ENCODE measurements at regions not wholly inside any gene's neighbourhood (a gene's known extent, or its start where the extent isn't known, plus 50 kb on each side); places are given as distances from the start of the nearest gene placed in this dataset.

GRCh38 chr10:52883996-52884871, 111.7 kb upstream of the MBL2 start:
- no peak overlapping the region for H3K27ac Mint-ChIP-seq
- H3K4me1 Mint-ChIP-seq, result no peaks in the 10 kb centered on the region
- peaks cover 2 to 23% (median 16%) of the 10 kb centered on the region in 5 donors for H3K9me3 Mint-ChIP-seq
- no peak overlapping the region for H3K27ac ChIP-seq (ENCODE audit: low read depth, low read length)
- no peaks in the 10 kb centered on the region for H3K27me3 Mint-ChIP-seq
- no peaks in the 10 kb centered on the region for H3K27me3 ChIP-seq (ENCODE audit: insufficient read depth, low read length, poor library complexity, severe bottlenecking)
- no peak for DNase-seq
- no peaks in the 10 kb centered on the region for H3K36me3 Mint-ChIP-seq
- no peak overlapping the region for H3K4me3 Mint-ChIP-seq
- no peaks in the 10 kb centered on the region for H3K9me3 ChIP-seq (ENCODE audit: low read length)
- POLR2A ChIA-PET, result no interaction called here
- H3K4me3 ChIP-seq (ENCODE audit: low read length), result no peak overlapping the region
- no peaks in the 10 kb centered on the region for H3K4me1 ChIP-seq (ENCODE audit: insufficient read depth, low read length)
- CTCF ChIA-PET, result interaction anchor here (1.2 kb wide), 1 partner anchor 9 kb away, joined by 3 read pairs; no protein-coding TSS in a partner anchor
- H3K36me3 ChIP-seq (ENCODE audit: insufficient read depth, low read length), result no peaks in the 10 kb centered on the region

GRCh38 chr10:52879091-52879807, 106.7 kb upstream of the MBL2 start:
- Histone ChIP-seq H3K4me3 (ENCODE audit: low read length) (no peak overlapping the region), H3K4me1 (ENCODE audit: insufficient read depth, low read length) (no peaks in the 10 kb centered on the region), H3K9me3 (ENCODE audit: low read length) (no peaks in the 10 kb centered on the region), H3K27me3 (ENCODE audit: insufficient read depth, low read length, poor library complexity, severe bottlenecking) (no peaks in the 10 kb centered on the region), H3K36me3 (ENCODE audit: insufficient read depth, low read length) (no peaks in the 10 kb centered on the region), H3K27ac (ENCODE audit: low read depth, low read length) (no peak overlapping the region)
- Mint-ChIP-seq H3K36me3 (no peaks in the 10 kb centered on the region), H3K27me3 (no peaks in the 10 kb centered on the region), H3K27ac (no peak overlapping the region), H3K4me3 (no peak overlapping the region), H3K9me3 (peaks cover 4 to 28% (median 14%) of the 10 kb centered on the region in 5 donors), H3K4me1 (no peaks in the 10 kb centered on the region)
- no peak for DNase-seq
- ChIA-PET POLR2A (interaction anchor here (0.6 kb wide), 1 partner anchor 127 kb away, joined by 3 read pairs; no protein-coding TSS in a partner anchor), CTCF (no interaction called here)

DNA sequence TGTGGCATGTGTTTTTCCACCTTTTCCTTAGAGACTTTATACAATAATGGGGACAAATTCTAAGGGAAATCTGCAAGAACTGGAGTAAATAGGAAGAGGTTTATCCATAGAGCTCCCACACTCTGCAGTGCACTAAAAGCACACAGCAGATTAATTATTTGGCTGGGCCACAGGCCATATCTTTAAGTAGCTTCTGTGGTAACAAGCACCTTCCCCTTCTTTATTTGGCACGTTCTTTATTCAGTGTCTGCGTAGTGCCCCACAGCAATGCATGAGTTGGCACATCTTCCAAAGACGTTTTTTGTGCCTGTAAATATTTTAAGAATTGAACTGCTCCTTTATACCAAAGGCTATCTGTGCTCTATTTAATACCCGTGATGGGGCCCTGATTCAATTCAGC, 104.9 kb upstream of the MBL2 start:
- POLR2A ChIA-PET, result no interaction called here
- no peaks in the 10 kb centered on the region for H3K4me1 ChIP-seq (ENCODE audit: insufficient read depth, low read length)
- CTCF ChIA-PET, result no interaction called here

GRCh38 chr10:52875336-52875735, 102.8 kb upstream of the MBL2 start:
- Mint-ChIP-seq H3K27me3 (no peaks in the 10 kb centered on the region), H3K9me3 (peaks cover 4 to 22% (median 7%) of the 10 kb centered on the region in 5 donors), H3K4me3 (no peak overlapping the region), H3K36me3 (no peaks in the 10 kb centered on the region), H3K27ac (no peak overlapping the region), H3K4me1 (no peaks in the 10 kb centered on the region)
- H3K4me1 ChIP-seq (ENCODE audit: insufficient read depth, low read length), result no peaks in the 10 kb centered on the region
- no peaks in the 10 kb centered on the region for H3K27me3 ChIP-seq (ENCODE audit: insufficient read depth, low read length, poor library complexity, severe bottlenecking)
- H3K4me3 ChIP-seq (ENCODE audit: low read length), result no peak overlapping the region
- CTCF ChIA-PET, result interaction anchor here (1.0 kb wide), 1 partner anchor 9 kb away, joined by 3 read pairs; no protein-coding TSS in a partner anchor
- no peak overlapping the region for H3K27ac ChIP-seq (ENCODE audit: low read depth, low read length)
- no peak for DNase-seq
- POLR2A ChIA-PET, result no interaction called here
- no peaks in the 10 kb centered on the region for H3K9me3 ChIP-seq (ENCODE audit: low read length)
- no peaks in the 10 kb centered on the region for H3K36me3 ChIP-seq (ENCODE audit: insufficient read depth, low read length)

More for the DNA sequence above, 104.9 kb upstream of the MBL2 start:
- H3K27me3 Mint-ChIP-seq, result no peaks in the 10 kb centered on the region
- H3K27ac Mint-ChIP-seq, result no peak overlapping the region
- no peak overlapping the region for H3K4me3 ChIP-seq (ENCODE audit: low read length)
- H3K4me3 Mint-ChIP-seq, result no peak overlapping the region
- no peaks in the 10 kb centered on the region for H3K9me3 ChIP-seq (ENCODE audit: low read length)
- H3K4me1 Mint-ChIP-seq, result no peaks in the 10 kb centered on the region
- peaks cover 4 to 34% (median 11%) of the 10 kb centered on the region in 5 donors for H3K9me3 Mint-ChIP-seq
- H3K27ac ChIP-seq (ENCODE audit: low read depth, low read length), result no peak overlapping the region
- no peaks in the 10 kb centered on the region for H3K27me3 ChIP-seq (ENCODE audit: insufficient read depth, low read length, poor library complexity, severe bottlenecking)
- no peaks in the 10 kb centered on the region for H3K36me3 Mint-ChIP-seq
- H3K36me3 ChIP-seq (ENCODE audit: insufficient read depth, low read length), result no peaks in the 10 kb centered on the region
- DNase-seq, result no peak

DNA sequence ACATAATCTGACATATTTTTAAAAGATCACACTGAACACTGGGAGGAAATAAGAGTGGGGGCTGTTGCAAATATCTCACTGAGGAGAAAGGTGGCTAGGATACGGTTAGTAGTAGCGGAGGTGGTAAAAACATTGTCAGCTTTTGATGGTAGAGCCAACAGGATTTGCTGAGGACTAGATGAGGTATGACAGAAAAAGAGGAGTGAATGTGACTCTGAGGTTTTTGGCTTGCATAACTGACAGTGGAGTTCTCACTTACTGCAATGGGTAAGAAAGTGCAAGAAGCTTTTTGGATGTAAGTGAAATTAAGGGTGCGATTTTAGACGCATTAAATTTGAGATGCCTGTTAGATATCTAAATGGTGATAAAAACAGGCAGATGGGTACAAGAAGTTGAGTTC, 102.0 kb upstream of the MBL2 start:
- no peak overlapping the region for H3K4me3 Mint-ChIP-seq
- H3K27ac Mint-ChIP-seq, result no peak overlapping the region
- Histone ChIP-seq H3K36me3 (ENCODE audit: insufficient read depth, low read length) (no peaks in the 10 kb centered on the region), H3K9me3 (ENCODE audit: low read length) (no peaks in the 10 kb centered on the region), H3K27me3 (ENCODE audit: insufficient read depth, low read length, poor library complexity, severe bottlenecking) (no peaks in the 10 kb centered on the region), H3K27ac (ENCODE audit: low read depth, low read length) (no peak overlapping the region), H3K4me3 (ENCODE audit: low read length) (no peak overlapping the region), H3K4me1 (ENCODE audit: insufficient read depth, low read length) (no peaks in the 10 kb centered on the region)
- ChIA-PET POLR2A (no interaction called here), CTCF (no interaction called here)
- no peak for DNase-seq
- no peaks in the 10 kb centered on the region for H3K4me1 Mint-ChIP-seq
- H3K36me3 Mint-ChIP-seq, result no peaks in the 10 kb centered on the region
- peaks cover 0 to 29% (median 8%) of the 10 kb centered on the region in 5 donors for H3K9me3 Mint-ChIP-seq
- no peaks in the 10 kb centered on the region for H3K27me3 Mint-ChIP-seq

- Mint-ChIP-seq H3K27me3 (no peaks in the 10 kb centered on the region), H3K36me3 (no peaks in the 10 kb centered on the region), H3K4me1 (no peaks in the 10 kb centered on the region), H3K9me3 (peaks cover 2 to 45% (median 10%) of the 10 kb centered on the region in 5 donors), H3K27ac (no peak overlapping the region), H3K4me3 (no peak overlapping the region)
- H3K4me1 ChIP-seq (ENCODE audit: insufficient read depth, low read length), result no peaks in the 10 kb centered on the region
- H3K9me3 ChIP-seq (ENCODE audit: low read length), result no peaks in the 10 kb centered on the region
- H3K27me3 ChIP-seq (ENCODE audit: insufficient read depth, low read length, poor library complexity, severe bottlenecking), result no peaks in the 10 kb centered on the region
- ChIA-PET CTCF (no interaction called here), POLR2A (no interaction called here)
- DNase-seq, result no peak
- H3K36me3 ChIP-seq (ENCODE audit: insufficient read depth, low read length), result no peaks in the 10 kb centered on the region
- no peak overlapping the region for H3K27ac ChIP-seq (ENCODE audit: low read depth, low read length)
- no peak overlapping the region for H3K4me3 ChIP-seq (ENCODE audit: low read length)
These were observed 98.7 kb upstream of the MBL2 start for GRCh38 chr10:52871191-52871843.

DNA sequence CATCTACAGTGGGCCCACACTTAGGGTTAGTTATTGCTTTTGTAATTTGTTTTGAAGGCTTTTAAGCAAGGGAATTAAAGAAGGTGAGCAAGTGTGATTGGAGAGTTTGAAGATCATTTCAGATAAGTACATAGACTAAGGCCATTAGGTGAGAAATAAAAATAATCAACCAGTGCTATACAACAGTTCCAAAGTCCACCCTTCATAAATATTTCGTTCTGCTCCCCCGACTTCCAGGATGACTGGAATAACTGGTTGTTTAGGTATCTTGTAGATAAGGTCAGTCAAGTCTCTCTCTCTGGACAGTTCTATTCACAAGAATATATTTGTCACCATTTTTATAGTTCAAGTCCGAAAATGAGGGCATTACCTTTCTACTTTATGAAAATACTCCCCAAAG, 98.0 kb upstream of the MBL2 start:
- ChIA-PET CTCF (no interaction called here), POLR2A (no interaction called here)
- Mint-ChIP-seq H3K27ac (no peak overlapping the region), H3K4me3 (no peak overlapping the region), H3K9me3 (peaks cover 2 to 40% (median 13%) of the 10 kb centered on the region in 5 donors), H3K4me1 (no peaks in the 10 kb centered on the region), H3K27me3 (no peaks in the 10 kb centered on the region), H3K36me3 (no peaks in the 10 kb centered on the region)
- no peaks in the 10 kb centered on the region for H3K9me3 ChIP-seq (ENCODE audit: low read length)
- H3K36me3 ChIP-seq (ENCODE audit: insufficient read depth, low read length), result no peaks in the 10 kb centered on the region
- H3K27me3 ChIP-seq (ENCODE audit: insufficient read depth, low read length, poor library complexity, severe bottlenecking), result no peaks in the 10 kb centered on the region
- H3K4me3 ChIP-seq (ENCODE audit: low read length), result no peak overlapping the region
- no peaks in the 10 kb centered on the region for H3K4me1 ChIP-seq (ENCODE audit: insufficient read depth, low read length)
- DNase-seq, result no peak
- H3K27ac ChIP-seq (ENCODE audit: low read depth, low read length), result no peak overlapping the region

GRCh38 chr10:52869864-52870263, 97.3 kb upstream of the MBL2 start:
- H3K27me3 Mint-ChIP-seq, result no peaks in the 10 kb centered on the region
- H3K9me3 Mint-ChIP-seq, result peaks cover 2 to 39% (median 13%) of the 10 kb centered on the region in 5 donors
- no peaks in the 10 kb centered on the region for H3K9me3 ChIP-seq (ENCODE audit: low read length)
- CTCF ChIA-PET, result no interaction called here
- H3K36me3 Mint-ChIP-seq, result no peaks in the 10 kb centered on the region
- H3K4me1 ChIP-seq (ENCODE audit: insufficient read depth, low read length), result no peaks in the 10 kb centered on the region
- H3K27me3 ChIP-seq (ENCODE audit: insufficient read depth, low read length, poor library complexity, severe bottlenecking), result no peaks in the 10 kb centered on the region
- H3K4me1 Mint-ChIP-seq, result no peaks in the 10 kb centered on the region
- POLR2A ChIA-PET, result no interaction called here
- DNase-seq, result no peak
- no peak overlapping the region for H3K27ac Mint-ChIP-seq
- no peaks in the 10 kb centered on the region for H3K36me3 ChIP-seq (ENCODE audit: insufficient read depth, low read length)
- H3K4me3 ChIP-seq (ENCODE audit: low read length), result no peak overlapping the region
- no peak overlapping the region for H3K4me3 Mint-ChIP-seq
- H3K27ac ChIP-seq (ENCODE audit: low read depth, low read length), result no peak overlapping the region

All from CD8-positive, alpha-beta memory T cell (primary cell).